ENCODE measurements at regions not wholly inside any gene's neighbourhood (a gene's known extent, or its start where the extent isn't known, plus 50 kb on each side); places are given as distances from the start of the nearest gene placed in this dataset.

DNA sequence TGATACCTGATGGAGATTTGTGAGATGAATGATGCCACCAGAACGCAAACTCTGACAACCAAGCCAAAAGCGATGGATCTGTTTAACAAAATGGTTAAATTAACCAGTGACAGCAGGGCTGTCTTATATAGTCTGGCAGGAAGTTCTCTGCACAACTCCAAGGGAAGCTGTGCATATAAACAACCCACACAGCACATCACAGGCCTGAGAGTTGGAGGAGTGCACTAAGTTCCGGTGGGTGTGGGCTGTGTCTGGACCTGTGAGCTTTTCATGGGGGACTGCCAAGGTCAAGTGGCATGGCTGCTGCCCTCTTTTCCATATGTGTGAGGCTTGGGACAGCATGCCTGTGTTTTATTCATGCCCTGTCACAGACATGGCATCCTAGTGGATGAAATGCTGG, 414.6 kb upstream of the TRIB2 start:
- TF ChIP-seq, protein P1, sequence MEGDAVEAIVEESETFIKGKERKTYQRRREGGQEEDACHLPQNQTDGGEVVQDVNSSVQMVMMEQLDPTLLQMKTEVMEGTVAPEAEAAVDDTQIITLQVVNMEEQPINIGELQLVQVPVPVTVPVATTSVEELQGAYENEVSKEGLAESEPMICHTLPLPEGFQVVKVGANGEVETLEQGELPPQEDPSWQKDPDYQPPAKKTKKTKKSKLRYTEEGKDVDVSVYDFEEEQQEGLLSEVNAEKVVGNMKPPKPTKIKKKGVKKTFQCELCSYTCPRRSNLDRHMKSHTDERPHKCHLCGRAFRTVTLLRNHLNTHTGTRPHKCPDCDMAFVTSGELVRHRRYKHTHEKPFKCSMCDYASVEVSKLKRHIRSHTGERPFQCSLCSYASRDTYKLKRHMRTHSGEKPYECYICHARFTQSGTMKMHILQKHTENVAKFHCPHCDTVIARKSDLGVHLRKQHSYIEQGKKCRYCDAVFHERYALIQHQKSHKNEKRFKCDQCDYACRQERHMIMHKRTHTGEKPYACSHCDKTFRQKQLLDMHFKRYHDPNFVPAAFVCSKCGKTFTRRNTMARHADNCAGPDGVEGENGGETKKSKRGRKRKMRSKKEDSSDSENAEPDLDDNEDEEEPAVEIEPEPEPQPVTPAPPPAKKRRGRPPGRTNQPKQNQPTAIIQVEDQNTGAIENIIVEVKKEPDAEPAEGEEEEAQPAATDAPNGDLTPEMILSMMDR (IDR thresholded peaks at IDR 0.05; ENCODE audit: low read depth, low read length, poor library complexity, severe bottlenecking), result no peak
- TF ChIP-seq EZH2phosphoT487 (IDR thresholded peaks at IDR 0.05; ENCODE audit: borderline replicate concordance, low read length), result no peak
